Vagina (tissue), 2 donors: ENCODE measurements at regions not wholly inside any gene's neighbourhood (a gene's known extent, or its start where the extent isn't known, plus 50 kb on each side); places are given as distances from the start of the nearest gene placed in this dataset.

Experiments used
- DNase-seq, 2 donors: peaks; one replicate each; pipeline ENCODE4 v3.0.0-alpha.2; 2017; ENCODE audit errors: extremely low spot score in 2 of 2
- H3K27ac ChIP-seq: fragments of 200-600 bp; sonication (generic); one replicate; pipeline ENCODE4 v1.5.1; 2019
- H3K27me3 ChIP-seq: fragments of 200-600 bp; sonication (generic); one replicate; pipeline ENCODE4 v1.5.1; 2019
- H3K36me3 ChIP-seq, 2 donors: fragments of 200-600 bp; sonication (generic); one replicate each; pipeline ENCODE4 v1.5.1; 2017 to 2019
- H3K4me1 ChIP-seq: fragments of 200-600 bp; sonication (generic); one replicate; pipeline ENCODE4 v1.5.1; 2019
- H3K4me3 ChIP-seq, 2 donors: fragments of 200-600 bp; sonication (generic); 1 replicate in 1 of 2; 2 replicates in 1 of 2; pipeline ENCODE4 v1.5.1; 2016 to 2019
- H3K9me3 ChIP-seq: fragments of 200-600 bp; sonication (generic); one replicate; pipeline ENCODE4 v1.5.1; 2019
- CTCF ChIP-seq, 3 experiments: fragments of 450-650 bp in 2 of 3; fragments of 200-600 bp in 1 of 3; sonication (generic) in 1 of 3; IDR thresholded peaks; one replicate each; pipeline ENCODE4 v1.5.1; 2017 to 2019; ENCODE audit warnings: antibody characterized with exemption in 3 of 3, mild to moderate bottlenecking in 2 of 3, moderate library complexity in 2 of 3
- POLR2A ChIP-seq, 2 donors: fragments of 450-650 bp; IDR thresholded peaks; one replicate each; pipeline ENCODE4 v1.6.1; 2017; ENCODE audit warnings: antibody characterized with exemption in 2 of 2, mild to moderate bottlenecking in 2 of 2, moderate library complexity in 2 of 2
- POLR2AphosphoS5 ChIP-seq, 2 donors: sonication (generic); formaldehyde crosslinking; IDR thresholded peaks; one replicate each; pipeline ENCODE4 v1.9.0; 2017; ENCODE audit warnings: antibody characterized with exemption in 2 of 2, mild to moderate bottlenecking in 2 of 2, low read depth in 1 of 2; ENCODE audit not compliant: insufficient read depth in 1 of 2
- intact Hi-C: fragments of 100-400 bp; cut with DNase I; formaldehyde crosslinking; loops from one replicate; pipeline ENCODE4 v1.15.1; 2023

GRCh38 chr13:63041640-63042414 is 1626.2 kb upstream of the PCDH20 start:
- Histone ChIP-seq H3K36me3 (no peaks in the 10 kb centered on the region), H3K4me3 (no peak overlapping the region), H3K4me1 (no peaks in the 10 kb centered on the region), H3K27me3 (no peaks in the 10 kb centered on the region), H3K27ac (no peak overlapping the region), H3K9me3 (no peaks in the 10 kb centered on the region)
- TF ChIP-seq CTCF (IDR thresholded peaks at IDR 0.05) (no peak), POLR2A (IDR thresholded peaks at IDR 0.05) (no peak), POLR2AphosphoS5 (IDR thresholded peaks at IDR 0.05; ENCODE audit: insufficient read depth in 1 of 2, low read depth in 1 of 2) (no peak)
- DNase-seq, result no peak
- intact Hi-C loops, result no loop called here

GRCh38 chr13:63026285-63026797 is 1610.7 kb upstream of the PCDH20 start:
- TF ChIP-seq CTCF (IDR thresholded peaks at IDR 0.05) (no peak), POLR2AphosphoS5 (IDR thresholded peaks at IDR 0.05; ENCODE audit: insufficient read depth in 1 of 2, low read depth in 1 of 2) (no peak), POLR2A (IDR thresholded peaks at IDR 0.05) (no peak)

DNA sequence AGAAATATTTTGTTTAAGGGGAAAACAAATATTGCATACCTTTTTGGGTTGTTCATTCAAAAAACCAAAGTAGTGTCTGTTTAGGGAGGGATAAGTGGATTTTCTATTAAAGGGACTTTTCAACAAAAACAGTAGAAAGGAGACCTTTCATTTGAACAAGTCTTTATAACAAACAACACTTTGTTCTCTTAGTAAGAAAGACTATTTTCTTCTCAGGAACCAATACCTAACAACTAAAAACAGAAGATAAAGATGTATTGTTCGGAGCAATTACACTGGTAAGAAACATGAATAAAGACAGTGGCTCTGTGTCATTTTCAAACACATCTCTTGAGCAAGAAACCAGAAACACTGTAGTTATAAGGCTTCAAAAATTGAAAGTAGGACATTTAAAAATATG is 1610.1 kb upstream of the PCDH20 start:
- H3K9me3 ChIP-seq, result no peaks in the 10 kb centered on the region
- intact Hi-C loops, result no loop called here
- no peak overlapping the region for H3K4me3 ChIP-seq
- no peak for DNase-seq
- TF ChIP-seq POLR2AphosphoS5 (IDR thresholded peaks at IDR 0.05; ENCODE audit: insufficient read depth in 1 of 2, low read depth in 1 of 2) (no peak), CTCF (IDR thresholded peaks at IDR 0.05) (no peak), POLR2A (IDR thresholded peaks at IDR 0.05) (no peak)
- no peak overlapping the region for H3K27ac ChIP-seq
- no peaks in the 10 kb centered on the region for H3K36me3 ChIP-seq
- H3K4me1 ChIP-seq, result no peaks in the 10 kb centered on the region
- H3K27me3 ChIP-seq, result no peaks in the 10 kb centered on the region

More at GRCh38 chr13:63026285-63026797, 1610.7 kb upstream of the PCDH20 start:
- no peaks in the 10 kb centered on the region for H3K4me1 ChIP-seq
- DNase-seq, result no peak
- H3K36me3 ChIP-seq, result no peaks in the 10 kb centered on the region
- no peaks in the 10 kb centered on the region for H3K9me3 ChIP-seq
- H3K27ac ChIP-seq, result no peak overlapping the region
- no peaks in the 10 kb centered on the region for H3K27me3 ChIP-seq
- H3K4me3 ChIP-seq, result no peak overlapping the region
- intact Hi-C loops, result no loop called here

DNA sequence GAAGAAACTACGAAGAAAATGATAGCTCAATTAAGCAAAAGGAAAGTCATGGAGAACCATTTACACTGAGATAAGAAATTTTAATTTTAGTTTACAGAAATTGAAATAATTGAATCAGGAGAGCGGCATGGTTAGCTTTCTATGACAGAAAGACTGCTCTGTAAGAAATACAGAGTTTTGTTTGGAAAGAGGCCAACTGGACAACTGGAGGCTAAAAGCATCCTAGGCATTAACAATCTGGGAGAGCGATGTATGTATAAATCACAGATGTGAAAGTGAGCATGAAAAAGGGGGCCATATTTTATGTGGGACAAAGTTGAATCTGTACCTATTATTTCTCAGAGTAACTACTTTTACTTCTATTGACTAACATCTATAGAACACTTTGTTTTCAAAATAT is 1608.8 kb upstream of the PCDH20 start:
- DNase-seq, result no peak
- no peak overlapping the region for H3K27ac ChIP-seq
- no peak for TF ChIP-seq POLR2A (IDR thresholded peaks at IDR 0.05)
- no peak for TF ChIP-seq CTCF (IDR thresholded peaks at IDR 0.05)
- TF ChIP-seq POLR2AphosphoS5 (IDR thresholded peaks at IDR 0.05; ENCODE audit: insufficient read depth in 1 of 2, low read depth in 1 of 2), result no peak
- H3K9me3 ChIP-seq, result no peaks in the 10 kb centered on the region
- no peaks in the 10 kb centered on the region for H3K36me3 ChIP-seq
- intact Hi-C loops, result no loop called here
- H3K4me1 ChIP-seq, result no peaks in the 10 kb centered on the region
- H3K27me3 ChIP-seq, result no peaks in the 10 kb centered on the region
- no peak overlapping the region for H3K4me3 ChIP-seq

DNA sequence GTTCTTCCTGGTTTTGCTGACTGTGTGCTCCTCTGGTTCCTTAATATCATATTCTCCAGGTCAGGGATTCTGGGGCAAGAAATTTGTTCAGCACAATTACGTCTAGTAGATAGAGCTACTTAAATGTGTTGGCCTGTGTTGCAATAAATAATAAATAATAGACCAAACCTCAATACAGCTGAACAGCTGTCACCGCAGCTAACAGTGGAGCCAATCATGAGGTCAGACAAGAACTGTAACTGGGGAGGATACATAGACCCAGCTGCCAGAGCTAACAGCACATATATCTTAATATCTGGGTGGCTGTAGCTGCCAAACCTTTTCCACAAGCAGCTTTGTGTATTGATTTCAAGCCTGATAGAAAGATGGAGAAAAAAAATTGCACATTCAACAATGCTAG is 1596.3 kb upstream of the PCDH20 start:
- intact Hi-C loops, result no loop called here
- Histone ChIP-seq H3K27ac (no peak overlapping the region), H3K4me1 (no peaks in the 10 kb centered on the region), H3K9me3 (no peaks in the 10 kb centered on the region), H3K27me3 (no peaks in the 10 kb centered on the region), H3K4me3 (no peak overlapping the region), H3K36me3 (no peaks in the 10 kb centered on the region)
- no peak for DNase-seq
- no peak for TF ChIP-seq POLR2A (IDR thresholded peaks at IDR 0.05)
- TF ChIP-seq CTCF (IDR thresholded peaks at IDR 0.05), result no peak
- TF ChIP-seq POLR2AphosphoS5 (IDR thresholded peaks at IDR 0.05; ENCODE audit: insufficient read depth in 1 of 2, low read depth in 1 of 2), result no peak
